AG04449 (cell line): ENCODE measurements at regions not wholly inside any gene's neighbourhood (a gene's known extent, or its start where the extent isn't known, plus 50 kb on each side); places are given as distances from the start of the nearest gene placed in this dataset.
"Not testable (repeated sequence)": the region's sequence is repeated elsewhere in the genome, so short reads cannot be mapped to it uniquely, and the experiment has no call there.

ENCODE experiments used
- CTCF ChIA-PET: fragments of 350-600 bp; formaldehyde crosslinking; extraction: SDS; loops from one replicate; lab custom pipeline; 2021; ENCODE audit warnings: antibody characterized with exemption; lab: Yijun Ruan, JAX
- POLR2A ChIA-PET: fragments of 400-600, 350-600 bp; formaldehyde crosslinking; extraction: SDS; loops from one replicate; lab custom pipeline; 2020; ENCODE audit warnings: antibody characterized with exemption, inconsistent platforms; lab: Yijun Ruan, JAX
- DNase-seq: peaks from one replicate; pipeline ENCODE4 v3.0.0-alpha.2; 2010; ENCODE audit warnings: low read depth, low spot score
- H3K4me3 ChIP-seq: 2 replicates; pipeline ENCODE4 v1.5.1; 2011; ENCODE audit warnings: low read depth, mild to moderate bottlenecking, control low read depth, low read length
- TF ChIP-seq, protein P1 (sequence below): IDR thresholded peaks from one replicate; pipeline ENCODE4 v1.5.1; 2011; ENCODE audit warnings: mild to moderate bottlenecking, moderate library complexity, low read length, control low read depth, inconsistent platforms; ENCODE audit not compliant: insufficient read depth; ENCODE audit errors: missing control alignments

- POLR2A ChIA-PET: no interaction called here
- no peak overlapping the region for H3K4me3 ChIP-seq
- TF ChIP-seq, protein P1, sequence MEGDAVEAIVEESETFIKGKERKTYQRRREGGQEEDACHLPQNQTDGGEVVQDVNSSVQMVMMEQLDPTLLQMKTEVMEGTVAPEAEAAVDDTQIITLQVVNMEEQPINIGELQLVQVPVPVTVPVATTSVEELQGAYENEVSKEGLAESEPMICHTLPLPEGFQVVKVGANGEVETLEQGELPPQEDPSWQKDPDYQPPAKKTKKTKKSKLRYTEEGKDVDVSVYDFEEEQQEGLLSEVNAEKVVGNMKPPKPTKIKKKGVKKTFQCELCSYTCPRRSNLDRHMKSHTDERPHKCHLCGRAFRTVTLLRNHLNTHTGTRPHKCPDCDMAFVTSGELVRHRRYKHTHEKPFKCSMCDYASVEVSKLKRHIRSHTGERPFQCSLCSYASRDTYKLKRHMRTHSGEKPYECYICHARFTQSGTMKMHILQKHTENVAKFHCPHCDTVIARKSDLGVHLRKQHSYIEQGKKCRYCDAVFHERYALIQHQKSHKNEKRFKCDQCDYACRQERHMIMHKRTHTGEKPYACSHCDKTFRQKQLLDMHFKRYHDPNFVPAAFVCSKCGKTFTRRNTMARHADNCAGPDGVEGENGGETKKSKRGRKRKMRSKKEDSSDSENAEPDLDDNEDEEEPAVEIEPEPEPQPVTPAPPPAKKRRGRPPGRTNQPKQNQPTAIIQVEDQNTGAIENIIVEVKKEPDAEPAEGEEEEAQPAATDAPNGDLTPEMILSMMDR: no peak
- no peak for DNase-seq
- CTCF ChIA-PET: no interaction called here
Observed at GRCh38 chr11:90630176-90630575, 407.3 kb upstream of the CHORDC1 start.

GRCh38 chr11:90629229-90629806 lies 406.5 kb upstream of the CHORDC1 start:
- DNase-seq: no peak
- TF ChIP-seq, protein P1: no peak
- ChIA-PET POLR2A (no interaction called here), CTCF (no interaction called here)
- no peak overlapping the region for H3K4me3 ChIP-seq

DNA sequence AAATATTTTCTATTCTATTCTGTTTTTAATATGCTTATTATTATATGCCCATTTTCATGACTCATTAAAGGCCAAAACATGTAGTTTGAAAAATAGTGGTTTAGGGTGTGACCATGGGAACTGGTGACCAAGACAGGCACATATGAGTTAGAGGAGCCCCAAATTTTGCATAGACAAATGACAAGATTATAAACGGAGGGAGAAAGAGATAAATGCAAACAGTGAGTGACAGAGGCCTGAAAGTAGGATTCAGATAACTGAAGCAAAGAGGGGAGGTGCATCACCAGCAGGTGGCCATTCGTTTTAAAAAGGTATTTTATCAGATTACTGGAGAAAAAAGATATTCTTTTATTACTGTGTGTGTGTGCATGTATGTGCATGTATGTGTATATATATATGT lies 391.5 kb upstream of the CHORDC1 start:
- H3K4me3 ChIP-seq: no peak overlapping the region
- TF ChIP-seq, protein P1: no peak
- DNase-seq: no peak
- ChIA-PET POLR2A (no interaction called here), CTCF (no interaction called here)

DNA sequence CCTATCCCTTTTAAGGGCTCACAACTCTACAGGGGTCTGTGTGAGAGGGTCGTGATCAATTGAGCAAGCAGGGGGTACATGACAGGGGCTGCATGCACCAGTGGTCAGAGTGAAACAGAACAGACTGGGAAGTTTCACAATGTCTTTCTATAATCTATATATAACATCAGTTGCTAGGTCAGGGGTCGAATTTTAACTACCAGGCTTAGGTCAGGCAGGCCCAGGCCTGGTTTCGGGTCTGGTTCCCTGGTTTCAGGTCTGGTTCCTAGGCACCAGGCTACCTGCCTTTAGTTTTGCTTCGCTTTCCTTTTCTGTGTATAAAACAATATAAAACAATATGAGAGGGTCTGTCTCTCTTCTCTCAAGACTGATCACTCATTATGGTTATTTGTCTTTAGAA lies 390.2 kb upstream of the CHORDC1 start:
- H3K4me3 ChIP-seq, DNase-seq, POLR2A ChIA-PET, CTCF ChIA-PET: not testable (repeated sequence)

- ChIA-PET POLR2A (no interaction called here), CTCF (no interaction called here)
- no peak for DNase-seq
- no peak overlapping the region for H3K4me3 ChIP-seq
- TF ChIP-seq, protein P1: no peak
Observed at GRCh38 chr11:90606721-90607120, 383.9 kb upstream of the CHORDC1 start.

GRCh38 chr11:90601261-90601660 lies 378.4 kb upstream of the CHORDC1 start:
- TF ChIP-seq, protein P1: no peak
- ChIA-PET CTCF (no interaction called here), POLR2A (no interaction called here)
- no peak overlapping the region for H3K4me3 ChIP-seq
- no peak for DNase-seq

GRCh38 chr11:90594658-90595057 lies 371.8 kb upstream of the CHORDC1 start:
- ChIA-PET CTCF (no interaction called here), POLR2A (no interaction called here)
- DNase-seq: no peak
- no peak overlapping the region for H3K4me3 ChIP-seq
- TF ChIP-seq, protein P1: no peak
